ENCODE measurements at regions not wholly inside any gene's neighbourhood (a gene's known extent, or its start where the extent isn't known, plus 50 kb on each side); places are given as distances from the start of the nearest gene placed in this dataset.
A peak's percentile ranks its signal among the peaks of the same experiment; 100 is the strongest.
"Not testable (repeated sequence)": the region's sequence is repeated elsewhere in the genome, so short reads cannot be mapped to it uniquely, and the experiment has no call there.

- no peak for DNase-seq
These were observed 600.6 kb downstream of the UQCRFS1 start for GRCh38 chr19:28612275-28612769.

- not testable (repeated sequence) for DNase-seq
These were observed 601.6 kb downstream of the UQCRFS1 start for GRCh38 chr19:28611227-28611914.

GRCh38 chr19:28610731-28611130 is 602.2 kb downstream of the UQCRFS1 start:
- no peak for DNase-seq

GRCh38 chr19:28609944-28610343 is 603.0 kb downstream of the UQCRFS1 start:
- DNase-seq: no peak

GRCh38 chr19:28609091-28609755 is 603.7 kb downstream of the UQCRFS1 start:
- no peak for DNase-seq

GRCh38 chr19:28608292-28608691 is 604.7 kb downstream of the UQCRFS1 start:
- no peak for DNase-seq

GRCh38 chr19:28607066-28607583 is 605.8 kb downstream of the UQCRFS1 start:
- DNase-seq: no peak

- DNase-seq: no peak
These were observed 606.5 kb downstream of the UQCRFS1 start for GRCh38 chr19:28606269-28607032.

- no peak for DNase-seq
These were observed 607.3 kb downstream of the UQCRFS1 start for GRCh38 chr19:28605501-28606268.

GRCh38 chr19:28603453-28603852 is 609.5 kb downstream of the UQCRFS1 start:
- no peak for DNase-seq

- no peak for DNase-seq
These were observed 610.2 kb downstream of the UQCRFS1 start for GRCh38 chr19:28602675-28603298.

GRCh38 chr19:28601723-28602440 is 611.1 kb downstream of the UQCRFS1 start:
- no peak for DNase-seq

- no peak for DNase-seq
These were observed 614.1 kb downstream of the UQCRFS1 start for GRCh38 chr19:28598861-28599260.

- DNase-seq: no peak
These were observed 616.3 kb downstream of the UQCRFS1 start for GRCh38 chr19:28596561-28597071.

GRCh38 chr19:28595722-28596480 is 617.0 kb downstream of the UQCRFS1 start:
- no peak for DNase-seq

- no peak for DNase-seq
These were observed 618.2 kb downstream of the UQCRFS1 start for GRCh38 chr19:28594737-28595136.

- peak; percentile 17 for DNase-seq
These were observed 623.0 kb downstream of the UQCRFS1 start for GRCh38 chr19:28589991-28590411.

- DNase-seq: no peak
These were observed 626.5 kb downstream of the UQCRFS1 start for GRCh38 chr19:28586474-28586873.

- no peak for DNase-seq
These were observed 627.2 kb downstream of the UQCRFS1 start for GRCh38 chr19:28585796-28586195.

GRCh38 chr19:28583713-28584112 is 629.2 kb downstream of the UQCRFS1 start:
- DNase-seq: no peak

Measured in NCI-H1105 treated with DMSO at 0.1 percent for 48 hours (cell line).